Tibial nerve (tissue), 4 donors: ENCODE measurements at regions not wholly inside any gene's neighbourhood (a gene's known extent, or its start where the extent isn't known, plus 50 kb on each side); places are given as distances from the start of the nearest gene placed in this dataset.

Experiments
- DNase-seq, 2 donors: peaks; one replicate each; pipeline ENCODE4 v3.0.0-alpha.2; 2019; ENCODE audit warnings: low spot score in 2 of 2
- H3K27ac ChIP-seq, 4 donors: fragments of 200-600 bp; sonication (generic) in 3 of 4; one replicate each; pipeline ENCODE4 v1.5.1; 2017 to 2019; ENCODE audit warnings: mild to moderate bottlenecking in 1 of 4
- H3K27me3 ChIP-seq, 2 donors: fragments of 200-600 bp; sonication (generic) in 1 of 2; one replicate each; pipeline versions ENCODE4 v1.5.1 to v1.6.0; 2017 to 2019
- H3K36me3 ChIP-seq, 3 donors: fragments of 200-600 bp; sonication (generic); one replicate each; pipeline ENCODE4 v1.5.1; 2018 to 2019
- H3K4me1 ChIP-seq, 4 donors: fragments of 200-600 bp; sonication (generic) in 3 of 4; one replicate each; pipeline ENCODE4 v1.5.1; 2017 to 2019
- H3K4me3 ChIP-seq, 4 donors: fragments of 200-600 bp; sonication (generic) in 3 of 4; one replicate each; pipeline ENCODE4 v1.5.1; 2017 to 2019; ENCODE audit warnings: mild to moderate bottlenecking in 1 of 4, moderate library complexity in 1 of 4
- H3K9me3 ChIP-seq, 4 donors: fragments of 200-600 bp; sonication (generic) in 3 of 4; one replicate each; pipeline ENCODE4 v1.5.1; 2017 to 2019
- EP300 ChIP-seq, 2 donors: sonication (generic); formaldehyde crosslinking; IDR thresholded peaks; one replicate each; pipeline ENCODE4 v1.6.1; 2017; ENCODE audit warnings: antibody characterized with exemption in 2 of 2, mild to moderate bottlenecking in 1 of 2
- POLR2A ChIP-seq, 2 donors: fragments of 450-650 bp; IDR thresholded peaks; one replicate each; pipeline ENCODE4 v1.6.1; 2017; ENCODE audit warnings: antibody characterized with exemption in 2 of 2, mild to moderate bottlenecking in 2 of 2, moderate library complexity in 2 of 2
- WGBS, 2 donors: methylation state at CpG; one replicate each; pipeline ENCODE4 v1.1.5; 2018; 5-methylcytosine and 5-hydroxymethylcytosine counted together
- TF ChIP-seq, protein P1 (sequence below), 5 experiments: fragments of 200-600 bp in 3 of 5; fragments of 450-650 bp in 2 of 5; sonication (generic) in 3 of 5; IDR thresholded peaks; one replicate each; pipeline ENCODE4 v1.5.1; 2016 to 2019; ENCODE audit warnings: antibody characterized with exemption in 5 of 5, mild to moderate bottlenecking in 3 of 5, moderate library complexity in 2 of 5

DNA sequence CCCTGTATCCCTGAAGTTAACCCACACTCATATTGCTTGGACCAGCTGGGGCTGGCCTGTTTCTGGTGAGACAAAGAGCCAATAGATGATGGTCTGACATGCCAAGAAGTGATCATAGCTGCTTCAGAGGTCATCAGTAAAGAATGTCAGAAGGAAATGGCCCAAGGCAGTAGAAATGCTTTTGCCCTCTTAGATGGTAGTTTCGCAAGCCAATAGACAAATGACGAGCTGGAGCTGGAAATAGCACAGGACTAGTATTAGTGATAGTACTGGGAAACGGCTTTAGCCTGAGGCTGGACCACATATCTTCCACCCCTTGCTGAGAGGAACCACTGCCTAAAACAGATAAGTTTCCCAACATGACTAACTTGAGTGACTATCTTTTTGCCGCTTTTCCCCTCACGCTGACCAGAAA is 176.1 kb upstream of the THBS1 start:
- Histone ChIP-seq H3K27me3 (no peaks in the 10 kb centered on the region), H3K27ac (no peak overlapping the region), H3K4me1 (peaks cover 0 to 5% (median 0%) of the 10 kb centered on the region in 4 donors), H3K36me3 (no peaks in the 10 kb centered on the region), H3K4me3 (no peak overlapping the region), H3K9me3 (no peaks in the 10 kb centered on the region)
- 75 to 77% methylated on average over 5 of the region's 5 CpGs for WGBS, 2 donors
- TF ChIP-seq POLR2A (IDR thresholded peaks at IDR 0.05) (no peak), EP300 (IDR thresholded peaks at IDR 0.05) (no peak)
- TF ChIP-seq, protein P1, sequence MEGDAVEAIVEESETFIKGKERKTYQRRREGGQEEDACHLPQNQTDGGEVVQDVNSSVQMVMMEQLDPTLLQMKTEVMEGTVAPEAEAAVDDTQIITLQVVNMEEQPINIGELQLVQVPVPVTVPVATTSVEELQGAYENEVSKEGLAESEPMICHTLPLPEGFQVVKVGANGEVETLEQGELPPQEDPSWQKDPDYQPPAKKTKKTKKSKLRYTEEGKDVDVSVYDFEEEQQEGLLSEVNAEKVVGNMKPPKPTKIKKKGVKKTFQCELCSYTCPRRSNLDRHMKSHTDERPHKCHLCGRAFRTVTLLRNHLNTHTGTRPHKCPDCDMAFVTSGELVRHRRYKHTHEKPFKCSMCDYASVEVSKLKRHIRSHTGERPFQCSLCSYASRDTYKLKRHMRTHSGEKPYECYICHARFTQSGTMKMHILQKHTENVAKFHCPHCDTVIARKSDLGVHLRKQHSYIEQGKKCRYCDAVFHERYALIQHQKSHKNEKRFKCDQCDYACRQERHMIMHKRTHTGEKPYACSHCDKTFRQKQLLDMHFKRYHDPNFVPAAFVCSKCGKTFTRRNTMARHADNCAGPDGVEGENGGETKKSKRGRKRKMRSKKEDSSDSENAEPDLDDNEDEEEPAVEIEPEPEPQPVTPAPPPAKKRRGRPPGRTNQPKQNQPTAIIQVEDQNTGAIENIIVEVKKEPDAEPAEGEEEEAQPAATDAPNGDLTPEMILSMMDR (IDR thresholded peaks at IDR 0.05) = no peak
- DNase-seq = no peak

DNA sequence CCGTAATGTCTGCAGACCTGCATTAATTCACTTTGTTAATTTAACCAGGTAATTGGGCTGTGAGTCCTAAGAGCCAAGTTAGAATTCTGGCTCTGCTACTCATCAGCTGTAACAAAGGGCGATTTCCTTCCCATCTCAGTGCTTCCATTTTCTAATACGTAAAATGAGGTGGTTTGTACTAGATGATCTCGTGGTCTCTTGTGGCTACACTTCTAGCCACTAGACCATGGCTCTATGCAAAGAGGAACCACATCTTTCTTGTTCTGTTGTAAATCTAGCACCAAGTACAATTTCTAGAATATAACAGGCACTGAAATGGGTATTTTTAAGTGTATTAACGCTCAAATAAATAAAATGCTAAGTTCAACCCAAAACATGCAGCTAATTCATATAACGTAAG is 174.4 kb upstream of the THBS1 start:
- Histone ChIP-seq H3K4me1 (peaks cover 0 to 5% (median 0%) of the 10 kb centered on the region in 4 donors), H3K27me3 (no peaks in the 10 kb centered on the region), H3K36me3 (no peaks in the 10 kb centered on the region), H3K27ac (no peak overlapping the region), H3K9me3 (no peaks in the 10 kb centered on the region), H3K4me3 (no peak overlapping the region)
- WGBS, 2 donors = 91 to 93% methylated on average over 6 of the region's 6 CpGs
- TF ChIP-seq POLR2A (IDR thresholded peaks at IDR 0.05) (no peak), EP300 (IDR thresholded peaks at IDR 0.05) (no peak)
- DNase-seq = no peak

- 96 to 100% methylated on average over 2 of the region's 2 CpGs for WGBS, 2 donors
- no peak overlapping the region for H3K27ac ChIP-seq
- no peaks in the 10 kb centered on the region for H3K36me3 ChIP-seq
- TF ChIP-seq EP300 (IDR thresholded peaks at IDR 0.05) (no peak), POLR2A (IDR thresholded peaks at IDR 0.05) (no peak)
- TF ChIP-seq, protein P1 (IDR thresholded peaks at IDR 0.05) = no peak
- no peak for DNase-seq
- H3K9me3 ChIP-seq = no peaks in the 10 kb centered on the region
- H3K4me3 ChIP-seq = no peak overlapping the region
- H3K4me1 ChIP-seq = peaks cover 0 to 5% (median 0%) of the 10 kb centered on the region in 4 donors
- no peaks in the 10 kb centered on the region for H3K27me3 ChIP-seq
Measured at GRCh38 chr15:39407116-39407515, 173.8 kb upstream of the THBS1 start.

DNA sequence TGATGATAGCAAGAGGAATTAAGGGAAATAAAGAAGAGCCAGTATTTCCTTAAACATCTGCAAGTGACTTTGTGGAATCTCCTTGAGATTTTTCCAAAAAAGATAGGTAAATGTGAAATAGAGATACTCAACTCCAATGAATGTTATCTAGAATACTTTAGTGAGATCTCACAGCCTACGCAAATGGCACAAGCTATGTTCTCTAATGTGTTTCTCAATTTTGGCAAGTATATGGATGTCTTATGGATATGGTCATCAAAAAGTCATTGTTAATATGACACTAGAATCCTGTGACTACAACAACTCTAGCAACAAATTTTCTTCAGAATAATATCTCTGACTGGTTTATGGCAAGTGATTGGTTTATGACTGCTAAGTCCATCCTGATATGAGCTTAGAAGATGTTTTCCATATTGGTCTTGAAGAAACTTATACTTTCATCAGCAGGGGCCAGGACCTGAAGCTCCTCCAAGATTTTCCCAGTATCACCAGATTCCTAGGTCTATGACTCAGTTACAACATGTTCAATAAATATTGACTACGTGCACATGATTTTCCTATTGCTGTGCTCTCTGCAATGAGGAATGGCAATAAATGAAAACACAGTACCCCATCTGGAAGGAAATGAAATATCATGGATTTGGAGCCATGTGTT is 170.9 kb upstream of the THBS1 start:
- H3K27me3 ChIP-seq = no peaks in the 10 kb centered on the region
- 92 to 93% methylated on average over 2 of the region's 2 CpGs for WGBS, 2 donors
- no peaks in the 10 kb centered on the region for H3K36me3 ChIP-seq
- no peaks in the 10 kb centered on the region for H3K4me1 ChIP-seq
- TF ChIP-seq POLR2A (IDR thresholded peaks at IDR 0.05) = no peak
- TF ChIP-seq, protein P1 (IDR thresholded peaks at IDR 0.05) = no peak
- no peak for TF ChIP-seq EP300 (IDR thresholded peaks at IDR 0.05)
- DNase-seq = no peak
- no peak overlapping the region for H3K4me3 ChIP-seq
- H3K9me3 ChIP-seq = no peaks in the 10 kb centered on the region
- H3K27ac ChIP-seq = no peak overlapping the region

DNA sequence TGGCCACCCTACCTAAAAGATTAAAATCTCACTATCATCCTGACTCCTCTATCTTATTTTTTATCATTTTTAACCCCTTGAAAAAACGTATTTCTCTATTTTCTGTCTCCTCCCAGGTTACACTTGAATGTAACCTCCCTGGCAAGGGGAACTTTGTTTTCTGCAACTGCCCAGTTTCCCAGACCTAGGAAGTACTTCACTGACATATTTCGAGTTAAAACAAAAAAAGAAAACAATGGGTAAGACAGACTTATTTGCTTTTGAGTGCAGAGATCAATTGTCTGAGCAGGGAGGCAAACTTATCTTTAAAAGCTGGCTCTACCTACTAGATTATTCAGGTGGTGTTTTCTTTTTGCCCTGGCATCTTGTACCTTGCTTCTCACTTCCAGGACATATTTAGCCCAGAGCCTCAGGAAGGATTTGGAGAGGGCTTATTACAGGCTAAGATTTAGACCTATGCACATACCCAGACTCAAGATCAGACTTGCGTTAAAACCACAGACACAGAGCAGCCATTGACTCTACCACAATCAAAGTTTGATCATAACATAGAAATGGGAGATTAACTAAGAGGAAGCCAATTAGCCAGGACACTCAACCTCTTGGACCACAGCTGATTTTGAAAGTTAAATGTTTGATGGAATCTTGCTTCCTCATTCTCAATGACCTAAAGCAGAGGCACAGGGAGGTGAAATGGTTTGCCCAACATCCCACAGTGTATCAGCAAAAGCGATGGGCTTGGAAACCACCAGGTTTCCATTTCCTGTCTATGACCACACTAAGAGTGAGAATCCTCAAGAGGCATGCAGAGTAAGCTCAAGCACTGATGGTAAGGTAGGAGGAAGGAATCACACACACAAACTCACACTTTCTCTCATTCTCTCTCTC is 169.5 kb upstream of the THBS1 start:
- TF ChIP-seq EP300 (IDR thresholded peaks at IDR 0.05) (no peak), POLR2A (IDR thresholded peaks at IDR 0.05) (no peak)
- TF ChIP-seq, protein P1 (IDR thresholded peaks at IDR 0.05) = no peak

More for the DNA sequence above, 169.5 kb upstream of the THBS1 start:
- no peaks in the 10 kb centered on the region for H3K27me3 ChIP-seq
- H3K36me3 ChIP-seq = no peaks in the 10 kb centered on the region
- H3K4me1 ChIP-seq = no peaks in the 10 kb centered on the region
- H3K4me3 ChIP-seq = no peak overlapping the region
- no peak overlapping the region for H3K27ac ChIP-seq
- no peak for DNase-seq
- 73 to 79% methylated on average over 4 of the region's 4 CpGs for WGBS, 2 donors
- H3K9me3 ChIP-seq = peaks cover 0 to 8% (median 0%) of the 10 kb centered on the region in 4 donors
